T-helper 1 cell treated with Interleukin-12 subunit alpha and Interleukin-12 subunit beta and Interleukin-4 antibody, amounts not matched to agents 30 ng/mL and 1 ng/mL, for 36 hours (primary cell): ENCODE measurements at regions not wholly inside any gene's neighbourhood (a gene's known extent, or its start where the extent isn't known, plus 50 kb on each side); places are given as distances from the start of the nearest gene placed in this dataset.
"Not testable (repeated sequence)": the region's sequence is repeated elsewhere in the genome, so short reads cannot be mapped to it uniquely, and the experiment has no call there.

ENCODE experiments used
- intact Hi-C: fragments of 100-400 bp; cut with micrococcal nuclease; formaldehyde crosslinking; loops from one replicate; pipeline ENCODE4 v1.15.1; 2024

- intact Hi-C loops = no loop called here
Observed at GRCh38 chr15:67944010-67944641, 104.3 kb upstream of the RNU6-1 start.

GRCh38 chr15:67945131-67945530 lies 105.3 kb upstream of the RNU6-1 start:
- intact Hi-C loops = no loop called here

- intact Hi-C loops = no loop called here
Observed at GRCh38 chr15:67945951-67946700, 106.3 kb upstream of the RNU6-1 start.

GRCh38 chr15:67946701-67947100 lies 106.9 kb upstream of the RNU6-1 start:
- intact Hi-C loops = no loop called here

- intact Hi-C loops = no loop called here
Observed at GRCh38 chr15:67947254-67948039, 106.7 kb upstream of the PIAS1 start.

- intact Hi-C loops = no loop called here
Observed at GRCh38 chr15:67948215-67948614, 105.9 kb upstream of the PIAS1 start.

GRCh38 chr15:67951187-67951586 lies 102.9 kb upstream of the PIAS1 start:
- intact Hi-C loops = not testable (repeated sequence)

GRCh38 chr15:67953299-67953698 lies 100.8 kb upstream of the PIAS1 start:
- intact Hi-C loops = no loop called here

GRCh38 chr15:67955252-67955651 lies 98.9 kb upstream of the PIAS1 start:
- intact Hi-C loops = no loop called here

GRCh38 chr15:67957435-67958132 lies 96.5 kb upstream of the PIAS1 start:
- intact Hi-C loops = no loop called here

- intact Hi-C loops = loop anchor here (5.0 kb wide), 1 partner anchor 106 kb away; no protein-coding TSS in a partner anchor
Observed at GRCh38 chr15:67967871-67968431, 86.2 kb upstream of the PIAS1 start.

GRCh38 chr15:67968564-67968963 lies 85.6 kb upstream of the PIAS1 start:
- intact Hi-C loops = loop anchor here (5.0 kb wide), 1 partner anchor 106 kb away; no protein-coding TSS in a partner anchor

GRCh38 chr15:67968966-67969365 lies 85.1 kb upstream of the PIAS1 start:
- intact Hi-C loops = loop anchor here (5.0 kb wide), 1 partner anchor 107 kb away; no protein-coding TSS in a partner anchor

- intact Hi-C loops = loop anchor here (5.0 kb wide), 1 partner anchor 108 kb away; no protein-coding TSS in a partner anchor
Observed at GRCh38 chr15:67969892-67970291, 84.2 kb upstream of the PIAS1 start.

GRCh38 chr15:67972377-67972776 lies 81.7 kb upstream of the PIAS1 start:
- intact Hi-C loops = no loop called here

GRCh38 chr15:67973846-67974245 lies 80.3 kb upstream of the PIAS1 start:
- intact Hi-C loops = no loop called here

GRCh38 chr15:67976506-67977073 lies 77.5 kb upstream of the PIAS1 start:
- intact Hi-C loops = no loop called here

- intact Hi-C loops = no loop called here
Observed at GRCh38 chr15:67977414-67978089, 76.6 kb upstream of the PIAS1 start.

- intact Hi-C loops = no loop called here
Observed at GRCh38 chr15:67979281-67979680, 74.8 kb upstream of the PIAS1 start.

- intact Hi-C loops = no loop called here
Observed at GRCh38 chr15:67980171-67980570, 73.9 kb upstream of the PIAS1 start.
